ENCODE measurements at regions not wholly inside any gene's neighbourhood (a gene's known extent, or its start where the extent isn't known, plus 50 kb on each side); places are given as distances from the start of the nearest gene placed in this dataset.

- ChIA-PET POLR2A (no interaction called here), CTCF (no interaction called here)
- DNase-seq (ENCODE audit: extremely low spot score): no peak
- TF ChIP-seq FOXK2 (IDR thresholded peaks at IDR 0.05) (no peak), LEF1 (IDR thresholded peaks at IDR 0.05; ENCODE audit: borderline replicate concordance) (no peak), ZNF384 (IDR thresholded peaks at IDR 0.05) (no peak), HDGF (IDR thresholded peaks at IDR 0.05; ENCODE audit: borderline replicate concordance) (no peak), BHLHE40 (IDR thresholded peaks at IDR 0.05; ENCODE audit: borderline replicate concordance) (no peak), SUZ12 (IDR thresholded peaks at IDR 0.05) (no peak), ARNT (IDR thresholded peaks at IDR 0.05) (no peak), SP1 (IDR thresholded peaks at IDR 0.05) (no peak), ELF4 (IDR thresholded peaks at IDR 0.05) (no peak), FOXM1 (IDR thresholded peaks at IDR 0.05; ENCODE audit: borderline replicate concordance) (no peak), L3MBTL2 (conservative IDR thresholded peaks at IDR 0.05) (no peak), FOXA1 (IDR thresholded peaks at IDR 0.05) (no peak), NFRKB (IDR thresholded peaks at IDR 0.05) (no peak), CTBP1 (IDR thresholded peaks at IDR 0.05; ENCODE audit: borderline replicate concordance) (no peak), TARDBP (IDR thresholded peaks at IDR 0.05) (no peak), PKNOX1 (IDR thresholded peaks at IDR 0.05) (no peak)
Measured at GRCh38 chr1:29827801-29828525, 591.6 kb downstream of the PTPRU start.

GRCh38 chr1:29827237-29827750, 591.0 kb downstream of the PTPRU start:
- ChIA-PET CTCF (no interaction called here), POLR2A (no interaction called here)
- DNase-seq (ENCODE audit: extremely low spot score): no peak
- TF ChIP-seq PKNOX1 (IDR thresholded peaks at IDR 0.05) (no peak), SUZ12 (IDR thresholded peaks at IDR 0.05) (no peak), HDGF (IDR thresholded peaks at IDR 0.05; ENCODE audit: borderline replicate concordance) (no peak), SP1 (IDR thresholded peaks at IDR 0.05) (no peak), ARNT (IDR thresholded peaks at IDR 0.05) (no peak), LEF1 (IDR thresholded peaks at IDR 0.05; ENCODE audit: borderline replicate concordance) (no peak), BHLHE40 (IDR thresholded peaks at IDR 0.05; ENCODE audit: borderline replicate concordance) (no peak), CTBP1 (IDR thresholded peaks at IDR 0.05; ENCODE audit: borderline replicate concordance) (no peak), TARDBP (IDR thresholded peaks at IDR 0.05) (no peak), FOXA1 (IDR thresholded peaks at IDR 0.05) (no peak), NFRKB (IDR thresholded peaks at IDR 0.05) (no peak), ZNF384 (IDR thresholded peaks at IDR 0.05) (no peak), FOXK2 (IDR thresholded peaks at IDR 0.05) (no peak), L3MBTL2 (conservative IDR thresholded peaks at IDR 0.05) (no peak), FOXM1 (IDR thresholded peaks at IDR 0.05; ENCODE audit: borderline replicate concordance) (no peak), ELF4 (IDR thresholded peaks at IDR 0.05) (no peak)

GRCh38 chr1:29826646-29827045, 590.3 kb downstream of the PTPRU start:
- no peak for TF ChIP-seq ZNF384 (IDR thresholded peaks at IDR 0.05)
- TF ChIP-seq LEF1 (IDR thresholded peaks at IDR 0.05; ENCODE audit: borderline replicate concordance): no peak
- TF ChIP-seq BHLHE40 (IDR thresholded peaks at IDR 0.05; ENCODE audit: borderline replicate concordance): no peak
- TF ChIP-seq CTBP1 (IDR thresholded peaks at IDR 0.05; ENCODE audit: borderline replicate concordance): no peak
- TF ChIP-seq FOXK2 (IDR thresholded peaks at IDR 0.05): no peak
- ChIA-PET CTCF (no interaction called here), POLR2A (no interaction called here)
- no peak for DNase-seq (ENCODE audit: extremely low spot score)

GRCh38 chr1:29825941-29826415, 589.7 kb downstream of the PTPRU start:
- ChIA-PET POLR2A (no interaction called here), CTCF (no interaction called here)
- TF ChIP-seq HDGF (IDR thresholded peaks at IDR 0.05; ENCODE audit: borderline replicate concordance) (no peak), NFRKB (IDR thresholded peaks at IDR 0.05) (no peak), SUZ12 (IDR thresholded peaks at IDR 0.05) (no peak), L3MBTL2 (conservative IDR thresholded peaks at IDR 0.05) (no peak), ELF4 (IDR thresholded peaks at IDR 0.05) (no peak), FOXA1 (IDR thresholded peaks at IDR 0.05) (no peak), LEF1 (IDR thresholded peaks at IDR 0.05; ENCODE audit: borderline replicate concordance) (no peak), BHLHE40 (IDR thresholded peaks at IDR 0.05; ENCODE audit: borderline replicate concordance) (no peak), TARDBP (IDR thresholded peaks at IDR 0.05) (no peak), FOXK2 (IDR thresholded peaks at IDR 0.05) (no peak), FOXM1 (IDR thresholded peaks at IDR 0.05; ENCODE audit: borderline replicate concordance) (no peak), CTBP1 (IDR thresholded peaks at IDR 0.05; ENCODE audit: borderline replicate concordance) (no peak), ZNF384 (IDR thresholded peaks at IDR 0.05) (no peak)
- DNase-seq (ENCODE audit: extremely low spot score): no peak

- CTCF ChIA-PET: no interaction called here
- DNase-seq (ENCODE audit: extremely low spot score): no peak
- TF ChIP-seq SP1 (IDR thresholded peaks at IDR 0.05): no peak
- no peak for TF ChIP-seq PKNOX1 (IDR thresholded peaks at IDR 0.05)
- TF ChIP-seq SUZ12 (IDR thresholded peaks at IDR 0.05): no peak
- TF ChIP-seq BHLHE40 (IDR thresholded peaks at IDR 0.05; ENCODE audit: borderline replicate concordance): no peak
- TF ChIP-seq NFRKB (IDR thresholded peaks at IDR 0.05): no peak
- TF ChIP-seq HDGF (IDR thresholded peaks at IDR 0.05; ENCODE audit: borderline replicate concordance): no peak
- TF ChIP-seq ELF4 (IDR thresholded peaks at IDR 0.05): no peak
- no peak for TF ChIP-seq CTBP1 (IDR thresholded peaks at IDR 0.05; ENCODE audit: borderline replicate concordance)
- no peak for TF ChIP-seq FOXA1 (IDR thresholded peaks at IDR 0.05)
- no peak for TF ChIP-seq ARNT (IDR thresholded peaks at IDR 0.05)
- POLR2A ChIA-PET: no interaction called here
Measured at GRCh38 chr1:29825274-29825940, 589.1 kb downstream of the PTPRU start.
